ENCODE measurements at regions not wholly inside any gene's neighbourhood (a gene's known extent, or its start where the extent isn't known, plus 50 kb on each side); places are given as distances from the start of the nearest gene placed in this dataset.

DNA sequence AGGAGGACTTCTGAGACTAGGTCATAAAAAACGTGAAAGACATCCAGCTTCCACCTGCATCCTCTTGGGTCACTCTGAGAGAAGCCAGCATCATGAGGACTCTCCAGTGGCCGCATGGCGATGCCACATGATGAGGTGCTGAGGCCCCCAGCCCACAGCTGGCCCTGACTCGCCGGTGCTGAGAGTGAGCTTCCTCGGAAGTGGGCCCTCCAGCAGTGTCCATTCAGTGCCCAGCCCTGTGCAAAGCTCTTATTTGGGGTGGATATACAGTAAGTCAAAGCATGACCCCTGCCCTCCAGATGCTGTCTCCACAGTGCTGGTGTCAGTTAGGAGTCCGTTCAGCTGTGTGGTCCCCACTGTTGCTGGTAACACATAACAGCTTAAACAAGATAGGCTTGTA is 93.6 kb upstream of the CHST15 start:
- TF ChIP-seq YY1 (IDR thresholded peaks at IDR 0.05; ENCODE audit: insufficient read depth, insufficient read length), result no peak
- TF ChIP-seq ZNF274 (IDR thresholded peaks at IDR 0.05; ENCODE audit: low read depth, low read length), result no peak

Measured in NT2/D1 (cell line).